GM18909 (cell line): ENCODE measurements at regions not wholly inside any gene's neighbourhood (a gene's known extent, or its start where the extent isn't known, plus 50 kb on each side); places are given as distances from the start of the nearest gene placed in this dataset.

Experiments
- ATAC-seq: cut with Tn5 transposase; IDR thresholded peaks from one replicate; pipeline ENCODE4 v1.9.1; 2021; ENCODE audit warnings: mild to moderate bottlenecking; ENCODE audit not compliant: unreplicated experiment, poor library complexity

DNA sequence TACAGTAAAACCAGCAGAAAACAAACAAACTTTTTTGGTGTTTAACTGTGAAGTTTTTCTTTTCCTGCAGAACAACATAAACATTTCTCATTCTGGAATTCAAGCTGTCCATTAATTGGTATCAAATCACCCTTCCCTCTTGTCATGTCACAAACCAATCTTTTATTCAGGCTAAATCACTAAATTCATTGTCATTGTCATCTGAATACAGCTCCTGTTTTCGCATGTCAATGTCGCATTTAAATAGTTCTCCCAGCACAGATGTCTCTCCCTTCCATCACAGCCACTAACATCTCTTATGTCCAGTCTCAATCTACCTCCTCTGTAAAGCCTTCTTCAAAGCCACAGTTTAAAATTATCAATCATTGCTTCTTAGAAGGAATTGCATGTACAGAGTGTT, 192.1 kb upstream of the PCDH10 start:
- no peak for ATAC-seq

DNA sequence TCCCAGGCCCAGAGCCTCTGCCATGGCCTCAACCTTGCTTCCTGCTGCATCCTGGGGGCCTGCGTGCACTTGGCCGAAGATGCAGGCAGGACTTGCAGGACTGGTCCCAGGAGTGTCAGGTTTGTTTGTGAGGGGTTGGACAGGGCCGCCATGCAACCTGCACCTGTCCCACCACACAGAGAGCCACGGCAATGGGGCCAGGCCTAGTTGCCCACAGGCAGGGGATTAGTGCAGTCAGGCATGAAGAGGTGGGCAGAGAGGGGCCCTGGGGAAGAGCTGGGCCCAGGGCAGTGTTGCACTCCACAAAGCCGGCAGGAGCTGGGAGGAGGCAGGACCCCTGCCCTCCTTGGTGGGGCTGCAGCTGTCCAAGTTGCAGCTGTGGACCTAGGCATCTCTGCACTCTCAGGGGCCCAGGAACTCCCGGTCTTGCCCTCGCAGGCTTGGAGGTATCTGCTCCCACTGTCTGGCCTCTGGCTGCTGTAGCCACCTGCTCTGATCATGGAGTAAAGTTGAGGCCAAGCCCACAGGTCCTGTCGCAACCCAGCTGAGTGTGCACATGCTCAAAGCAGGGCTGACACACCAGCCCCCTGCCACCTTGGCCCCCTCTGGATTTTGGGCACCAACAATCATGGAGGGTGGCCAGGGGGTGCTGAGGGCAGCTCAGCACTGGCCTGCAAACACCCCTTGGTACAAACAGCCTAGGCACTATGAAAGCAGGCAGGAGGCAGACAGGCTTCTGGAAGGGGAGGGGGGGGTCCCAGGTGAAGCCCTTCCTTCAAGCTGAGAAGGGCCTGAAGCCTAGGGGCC, 190.4 kb upstream of the PCDH10 start:
- ATAC-seq, result no peak

DNA sequence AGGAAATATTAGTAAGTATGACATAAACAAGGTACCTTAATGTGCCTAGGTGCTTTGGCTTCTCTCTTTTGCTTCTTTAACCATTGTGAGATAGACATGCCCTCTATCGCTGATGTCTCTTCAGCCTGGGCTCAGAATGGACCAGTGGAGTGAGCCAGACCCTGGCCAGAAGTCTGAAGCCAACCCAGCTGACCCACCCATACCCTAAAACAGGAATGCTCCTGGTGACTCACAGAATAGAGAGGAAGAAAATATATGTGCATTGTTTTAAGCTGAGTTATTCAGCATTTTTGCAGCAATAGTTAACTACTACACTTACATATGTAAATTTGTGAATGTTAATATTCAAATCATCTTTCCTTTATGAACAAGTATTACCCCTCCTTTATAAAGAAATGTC, 167.5 kb upstream of the PCDH10 start:
- no peak for ATAC-seq

DNA sequence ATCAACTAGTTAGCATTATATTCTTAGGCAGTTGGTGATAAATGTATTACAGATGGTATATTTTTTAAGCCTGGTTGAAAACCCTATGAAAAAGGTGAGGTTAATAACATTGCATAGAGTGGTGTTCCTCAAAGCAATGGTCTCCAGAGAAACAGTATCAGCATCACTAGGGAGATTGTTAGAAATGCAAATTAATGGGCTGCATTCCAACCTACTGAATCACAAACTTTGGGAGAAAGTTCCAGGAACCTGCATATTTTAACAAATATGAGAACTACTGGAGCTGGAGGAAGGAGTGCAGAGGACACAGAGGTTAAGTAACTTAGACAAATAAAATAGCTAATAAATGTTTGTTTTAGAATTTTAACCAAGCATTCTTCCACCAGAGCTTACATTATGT, 166.9 kb upstream of the PCDH10 start:
- ATAC-seq, result no peak

DNA sequence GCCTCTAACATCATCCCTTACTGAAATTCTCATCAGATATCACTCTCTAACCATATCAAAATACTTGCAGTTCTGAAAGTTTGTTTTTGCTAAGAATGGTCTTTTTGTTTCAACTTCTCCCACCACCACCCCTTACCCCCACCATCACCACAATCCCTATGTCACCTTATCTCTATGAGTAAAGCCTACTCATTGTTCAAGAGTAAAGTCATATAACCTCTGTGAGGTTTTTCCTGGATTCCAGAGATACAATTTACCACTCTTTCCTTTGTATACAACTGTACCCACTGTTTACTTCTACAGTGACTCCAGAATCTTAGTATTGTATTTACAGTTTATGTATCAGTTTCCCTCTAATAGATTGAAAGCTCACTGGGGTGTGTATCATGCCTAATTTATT, 158.0 kb upstream of the PCDH10 start:
- no peak for ATAC-seq

DNA sequence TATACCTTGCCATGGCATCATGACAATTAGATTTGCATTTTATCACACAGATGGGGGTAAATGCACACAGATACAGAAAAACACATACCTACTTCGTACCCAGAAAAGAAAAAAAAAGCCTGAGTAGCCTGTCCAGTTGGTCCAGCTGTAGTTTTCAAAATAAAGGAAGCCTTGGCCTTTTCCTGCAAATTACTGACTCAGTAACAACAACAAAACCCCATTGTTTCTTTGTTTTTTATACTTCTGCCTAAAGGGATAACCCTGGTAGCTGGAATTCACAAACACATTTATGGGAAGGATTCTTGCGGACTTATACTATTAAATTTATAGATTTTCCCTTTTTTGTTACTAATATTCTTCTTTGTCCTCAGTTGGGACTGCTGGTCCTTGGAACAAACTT, 156.4 kb upstream of the PCDH10 start:
- no peak for ATAC-seq

DNA sequence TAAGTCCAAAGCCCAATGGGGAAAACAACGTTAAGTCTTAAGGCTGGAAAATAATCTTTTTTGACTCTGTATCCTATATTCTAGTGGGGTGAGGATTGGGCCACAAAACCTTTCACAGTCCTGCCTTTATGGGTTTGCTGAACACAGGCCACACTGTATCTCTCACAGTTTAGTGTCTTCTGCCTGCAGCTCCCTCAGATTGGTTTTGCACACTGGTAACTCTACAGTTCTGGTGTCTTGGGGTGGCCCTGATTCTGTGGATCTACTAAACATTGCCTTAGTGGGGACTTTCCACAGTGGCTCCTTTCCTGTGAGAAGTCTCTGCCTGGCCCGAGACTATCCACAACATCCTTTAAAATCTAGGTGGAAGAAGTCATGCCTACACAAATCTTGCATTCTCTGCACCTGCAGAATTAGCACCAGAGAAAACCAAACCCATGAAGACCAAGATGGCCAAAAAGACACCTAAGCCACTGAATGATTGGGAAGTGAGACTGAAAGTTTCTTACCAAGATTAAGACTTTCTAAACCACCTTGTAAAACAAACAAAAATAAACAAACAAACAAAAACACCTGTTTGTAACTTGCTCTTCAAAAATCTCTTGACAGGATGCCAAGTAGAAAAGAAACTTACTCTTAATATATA, 150.4 kb upstream of the PCDH10 start:
- no peak for ATAC-seq

DNA sequence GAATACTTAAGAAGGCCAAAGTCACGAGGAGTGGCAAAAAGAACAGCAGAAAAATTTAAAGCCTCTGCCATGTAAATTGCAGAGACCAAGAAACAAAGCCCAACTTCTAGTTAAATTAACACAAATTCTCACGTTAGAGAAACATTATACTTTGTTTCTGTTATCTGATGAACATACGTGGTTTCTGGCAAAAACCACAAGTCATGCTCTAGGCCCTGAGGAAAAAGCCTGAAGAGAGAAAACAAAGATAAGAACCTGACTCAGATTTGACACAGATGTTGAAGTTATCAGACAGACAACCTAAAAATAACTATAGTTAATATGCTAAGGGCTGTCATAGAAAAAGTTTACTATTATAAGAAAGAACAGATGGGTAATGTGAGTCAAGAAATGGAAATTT, 149.1 kb upstream of the PCDH10 start:
- no peak for ATAC-seq

DNA sequence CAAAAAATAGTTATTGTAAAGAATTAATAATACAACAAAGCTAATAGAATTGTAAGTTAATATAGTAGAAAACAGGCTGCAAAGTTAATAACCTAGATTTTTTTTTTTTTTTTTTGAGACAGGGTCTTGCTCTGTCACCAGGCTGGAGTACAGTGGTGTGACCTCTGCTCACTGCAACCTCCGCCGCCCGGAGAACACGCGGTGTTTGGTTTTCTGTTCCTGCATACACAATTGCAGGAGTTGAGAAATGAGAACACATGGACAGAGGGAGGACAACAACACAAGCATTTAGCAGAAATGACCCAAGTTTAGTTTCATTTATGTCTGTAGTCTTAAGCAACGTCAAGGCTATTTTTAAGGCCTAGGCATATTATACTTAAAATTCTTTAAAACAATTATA, 145.9 kb upstream of the PCDH10 start:
- no peak for ATAC-seq

DNA sequence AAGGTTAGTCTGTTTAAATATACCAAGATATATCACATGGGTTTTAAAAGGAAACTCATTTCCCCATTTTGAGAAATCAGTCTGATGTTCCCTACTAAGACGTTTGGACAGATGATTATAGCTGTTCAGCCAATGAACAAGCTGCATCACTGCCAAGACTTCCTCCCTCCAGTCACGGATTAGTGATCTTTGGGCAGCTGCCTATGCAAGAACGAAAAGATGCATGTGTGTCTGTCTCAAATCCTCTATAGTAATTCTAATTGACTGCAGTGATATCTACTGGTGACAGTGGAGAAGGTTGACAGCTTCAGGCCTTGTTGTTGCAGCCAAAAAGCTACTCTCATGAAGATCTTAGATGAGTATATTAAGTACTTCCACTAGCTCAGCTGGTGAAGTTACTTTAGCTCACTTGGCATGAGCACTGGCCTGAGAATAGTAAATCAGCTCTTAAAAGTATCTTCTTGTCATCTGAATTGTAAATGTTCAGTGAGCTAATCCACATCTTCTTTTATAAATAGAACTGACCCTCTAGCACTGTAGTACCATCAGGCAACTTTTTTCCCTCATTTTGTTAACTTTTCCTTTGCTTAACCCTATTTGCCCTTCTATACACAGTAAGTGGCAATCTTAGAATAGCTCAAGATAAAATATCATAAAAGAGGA, 134.5 kb upstream of the PCDH10 start:
- no peak for ATAC-seq

DNA sequence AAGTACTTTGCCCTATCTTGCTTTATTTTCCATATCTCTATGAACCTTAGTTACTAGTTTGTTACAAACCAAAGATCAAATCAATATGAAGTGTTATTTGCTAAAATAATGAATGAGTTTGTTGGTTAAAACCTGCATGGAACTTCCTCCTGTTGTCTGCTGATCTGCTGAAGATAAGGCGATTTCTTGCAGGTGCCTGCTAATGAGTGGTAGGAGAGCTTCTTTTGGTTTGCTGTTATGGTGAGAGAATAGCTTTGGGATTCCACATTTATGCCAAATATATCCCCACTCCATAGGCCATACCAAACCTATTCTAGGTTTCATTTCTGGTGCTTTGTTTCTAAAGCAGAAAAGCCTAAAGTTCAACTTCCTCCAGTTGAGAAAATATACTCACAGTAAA, 103.8 kb upstream of the PCDH10 start:
- no peak for ATAC-seq

DNA sequence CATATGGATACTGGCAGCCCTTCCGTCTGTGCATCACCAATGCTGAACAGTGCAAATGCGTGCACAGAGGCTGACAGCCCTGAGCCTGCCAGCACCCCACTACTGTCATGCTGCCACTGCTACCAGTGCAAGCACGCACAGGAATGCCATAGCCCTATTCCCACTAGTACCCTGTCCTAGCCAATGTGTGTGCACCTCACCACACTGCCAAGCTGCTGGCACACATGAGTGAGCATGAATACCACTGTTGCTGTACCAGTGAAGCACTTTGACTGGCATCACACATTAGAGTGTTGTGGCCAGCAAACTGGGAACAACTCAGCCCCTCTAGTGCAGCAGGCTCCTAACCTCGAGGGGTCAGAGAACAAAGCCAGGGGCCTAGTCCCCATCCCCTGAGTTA, 102.9 kb upstream of the PCDH10 start:
- no peak for ATAC-seq

DNA sequence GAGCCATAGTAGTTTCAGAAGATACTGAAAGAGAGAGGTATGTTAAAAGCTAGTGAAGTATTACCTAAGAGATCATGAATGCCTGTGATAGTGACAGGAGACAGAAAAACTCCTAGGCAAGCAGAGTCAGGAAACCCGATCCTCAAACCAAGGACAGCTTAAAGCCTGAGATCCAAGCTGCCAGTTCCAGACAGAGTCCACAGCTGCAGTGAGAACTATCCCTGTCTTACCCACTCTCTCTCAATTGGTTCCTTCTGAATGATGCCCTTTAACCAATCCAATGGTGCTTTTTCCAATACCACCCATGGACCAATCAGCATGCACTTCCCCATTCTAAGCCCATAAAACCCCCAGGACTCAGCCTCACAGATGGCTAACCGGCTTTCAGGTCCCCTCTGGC, 90.4 kb upstream of the PCDH10 start:
- no peak for ATAC-seq

DNA sequence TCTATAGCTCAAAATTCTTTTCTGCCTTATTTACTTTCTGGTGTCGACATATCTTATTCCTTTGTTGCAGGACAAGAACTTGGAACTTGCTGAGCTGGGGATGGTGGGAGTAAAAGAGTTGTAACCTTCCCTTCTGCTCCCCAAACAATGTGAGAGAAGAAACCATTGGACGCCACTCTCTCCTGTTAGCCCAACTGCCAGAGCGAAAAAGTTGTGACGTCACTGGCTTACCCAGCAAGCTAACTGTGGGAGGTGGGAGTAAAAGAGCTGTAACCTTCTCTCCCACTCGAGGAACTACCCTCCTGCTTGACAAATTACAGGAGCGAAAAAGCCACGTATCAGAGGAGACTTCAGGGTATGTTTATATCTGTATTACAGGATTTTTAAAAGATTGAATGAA, 90.0 kb upstream of the PCDH10 start:
- ATAC-seq, result no peak

DNA sequence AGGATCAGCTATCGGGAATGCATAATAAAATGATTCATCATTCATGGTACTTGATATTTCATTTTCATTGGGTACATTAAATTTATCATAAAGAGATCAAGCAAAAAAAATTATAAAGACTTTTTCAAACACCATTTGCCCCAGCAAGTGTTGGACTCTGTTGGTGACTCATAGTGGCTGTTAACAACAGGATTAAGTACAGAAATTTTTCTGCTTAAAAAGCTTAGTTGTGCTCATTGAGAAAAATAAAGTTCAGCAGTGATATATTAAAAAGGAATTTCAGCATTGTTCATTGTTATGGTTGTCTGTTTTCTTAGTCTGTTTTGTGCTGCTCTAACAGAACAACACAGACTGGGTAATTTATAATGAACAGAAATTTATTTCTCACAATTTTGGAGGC, 86.2 kb upstream of the PCDH10 start:
- no peak for ATAC-seq

DNA sequence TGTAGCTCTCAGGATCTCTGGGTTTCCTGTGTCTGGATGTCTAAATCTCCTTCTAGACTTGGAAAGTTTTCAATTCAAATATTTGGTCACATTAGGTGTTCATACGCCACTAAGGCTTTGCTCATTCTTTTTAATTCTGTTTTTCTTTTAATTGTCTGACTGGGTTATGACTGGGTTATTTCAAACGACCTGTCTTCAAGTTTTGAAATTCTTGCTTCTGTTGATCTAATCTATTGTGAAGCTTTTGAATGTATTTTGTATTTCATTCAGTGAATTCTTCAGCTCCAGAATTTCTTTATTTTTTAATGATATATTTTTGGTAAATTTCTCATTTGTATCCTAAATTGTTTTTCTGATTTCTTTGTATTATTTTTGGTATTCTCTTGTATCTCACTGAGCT, 81.0 kb upstream of the PCDH10 start:
- ATAC-seq, result no peak

DNA sequence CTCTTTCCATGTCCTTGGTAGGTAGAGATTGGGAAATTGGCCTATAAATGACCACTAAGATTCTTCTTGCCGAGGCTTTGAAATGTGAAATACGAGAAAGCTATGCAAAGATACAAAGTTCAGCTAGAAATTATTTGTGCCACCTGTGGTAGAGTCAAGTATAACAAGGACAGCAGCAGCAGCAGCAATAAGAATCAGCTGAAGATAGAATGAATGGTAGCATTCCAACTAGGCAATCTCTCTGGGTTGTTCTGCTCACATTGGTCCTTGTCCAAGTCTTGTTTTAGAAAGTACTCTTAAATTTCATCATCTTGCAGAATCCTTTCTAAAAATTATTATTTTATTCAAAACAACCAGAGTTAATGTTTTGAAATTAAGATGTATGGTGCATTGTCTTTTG, 67.8 kb upstream of the PCDH10 start:
- no peak for ATAC-seq

DNA sequence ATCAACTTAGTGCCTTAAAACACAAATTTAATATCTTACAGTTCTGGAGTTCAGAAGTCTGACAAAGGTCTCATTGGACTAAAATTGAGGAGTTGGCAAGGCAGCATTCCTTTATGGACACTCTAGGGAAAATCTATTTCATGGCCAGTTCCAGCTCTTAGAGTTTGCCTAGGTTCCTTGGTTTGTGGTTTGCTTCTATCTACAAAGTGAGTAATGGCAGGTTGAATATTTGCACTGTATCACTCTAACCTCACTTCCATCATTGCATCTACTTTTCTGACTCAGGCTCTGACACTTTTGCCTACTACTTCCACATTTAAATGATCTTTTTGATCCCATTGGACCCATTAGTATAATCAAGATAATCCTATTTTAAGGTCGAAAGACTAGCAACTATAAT, 64.7 kb upstream of the PCDH10 start:
- no peak for ATAC-seq

DNA sequence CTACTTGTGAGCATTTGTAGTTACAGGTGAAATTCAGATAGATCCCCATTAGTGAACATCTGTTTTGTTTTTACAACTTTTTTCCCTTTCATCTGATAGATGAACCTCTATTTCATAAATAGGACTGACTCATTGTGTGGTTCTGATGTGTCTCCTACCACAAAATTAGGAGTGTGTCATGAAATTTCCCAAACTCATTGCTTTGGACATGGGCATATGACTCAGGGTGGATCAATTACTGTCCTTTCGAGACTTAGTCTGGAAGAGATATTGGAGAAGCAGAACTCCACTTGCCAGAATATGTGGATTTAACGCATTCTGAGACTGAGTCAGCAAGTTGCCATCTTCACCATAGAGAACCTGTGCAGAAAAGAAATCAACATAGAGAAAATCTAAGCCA, 53.5 kb upstream of the PCDH10 start:
- ATAC-seq, result no peak

DNA sequence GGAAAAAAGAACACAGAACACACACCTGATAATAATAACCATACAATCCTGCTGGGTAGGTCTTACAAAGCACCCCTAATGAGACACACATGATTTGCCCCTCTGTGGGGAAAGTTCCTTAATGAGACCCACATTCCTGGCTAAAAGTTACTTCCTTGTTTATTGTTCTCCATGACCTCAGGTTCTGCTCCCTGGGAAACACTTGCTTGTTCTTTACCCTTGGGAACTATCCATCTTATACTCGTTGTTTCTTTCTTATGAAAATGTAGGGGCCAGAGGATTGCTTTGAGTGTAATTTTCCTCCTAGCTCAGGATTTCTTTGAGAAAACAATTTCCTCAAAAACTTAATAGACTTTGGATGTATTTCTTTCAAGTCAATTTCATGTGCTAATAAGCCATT, 52.1 kb upstream of the PCDH10 start:
- no peak for ATAC-seq
